ENCODE measurements at regions not wholly inside any gene's neighbourhood (a gene's known extent, or its start where the extent isn't known, plus 50 kb on each side); places are given as distances from the start of the nearest gene placed in this dataset.
A peak's percentile ranks its signal among the peaks of the same experiment; 100 is the strongest.

GRCh38 chr7:57256637-57257375 lies 124.6 kb upstream of the ZNF479 start:
- no peak for DNase-seq

- DNase-seq = no peak
Observed at GRCh38 chr7:57274535-57275283, 142.5 kb upstream of the ZNF479 start.

GRCh38 chr7:57300747-57301146 lies 149.2 kb upstream of the ZNF716 start:
- DNase-seq = no peak

DNA sequence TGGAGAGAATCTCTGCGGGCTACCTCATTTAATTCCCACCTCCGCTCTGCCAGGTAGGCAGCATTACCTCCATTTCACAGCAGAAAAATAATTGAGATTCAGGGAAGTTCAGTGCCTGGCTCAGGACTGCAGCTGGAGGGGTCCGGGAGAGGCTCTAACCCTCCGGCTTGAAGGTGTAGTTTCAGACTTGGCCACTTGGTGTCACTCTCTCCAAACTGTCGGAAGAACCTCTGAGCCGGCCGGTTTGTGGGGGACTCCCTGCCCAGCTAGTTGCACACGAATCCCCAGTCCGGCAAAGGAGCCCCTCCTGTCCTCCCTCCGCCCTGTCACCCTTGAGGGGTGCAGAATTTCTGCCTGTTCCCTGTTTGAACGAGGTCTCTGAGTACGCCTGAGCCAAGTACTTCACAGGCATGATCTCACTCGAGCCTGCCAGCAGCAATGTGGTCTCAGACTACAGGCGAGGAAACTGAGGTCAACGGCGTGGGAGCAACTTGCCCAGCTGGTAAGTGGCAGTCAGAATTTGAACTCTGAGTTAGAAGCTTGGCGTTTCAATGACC lies 144.7 kb upstream of the ZNF716 start:
- peak; percentile 1 for DNase-seq

GRCh38 chr7:57308631-57309408 lies 141.2 kb upstream of the ZNF716 start:
- peak; percentile 1 for DNase-seq

- DNase-seq = no peak
Observed at GRCh38 chr7:57327081-57327480, 122.9 kb upstream of the ZNF716 start.

- no peak for DNase-seq
Observed at GRCh38 chr7:57328457-57328856, 121.5 kb upstream of the ZNF716 start.

DNA sequence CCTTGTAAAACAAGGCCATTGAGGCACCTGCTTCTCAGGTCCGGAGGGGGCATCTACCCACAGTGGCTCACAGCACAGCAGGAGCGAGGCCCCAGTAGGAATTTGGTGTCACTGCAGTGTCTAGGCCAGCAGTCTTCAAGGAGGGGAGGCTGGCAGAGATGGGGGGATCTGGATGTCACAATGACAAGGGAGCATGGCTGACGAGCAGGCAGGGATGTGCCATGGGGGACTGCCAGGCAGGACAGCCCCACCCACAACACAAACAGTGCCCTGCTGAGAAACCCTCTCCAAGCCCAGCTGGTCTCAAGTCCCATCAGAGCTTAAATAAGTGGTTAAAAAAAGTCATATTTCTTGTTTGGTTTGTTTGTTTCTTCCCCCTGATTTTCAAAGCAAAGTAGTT lies 121.0 kb upstream of the ZNF716 start:
- no peak for DNase-seq

DNA sequence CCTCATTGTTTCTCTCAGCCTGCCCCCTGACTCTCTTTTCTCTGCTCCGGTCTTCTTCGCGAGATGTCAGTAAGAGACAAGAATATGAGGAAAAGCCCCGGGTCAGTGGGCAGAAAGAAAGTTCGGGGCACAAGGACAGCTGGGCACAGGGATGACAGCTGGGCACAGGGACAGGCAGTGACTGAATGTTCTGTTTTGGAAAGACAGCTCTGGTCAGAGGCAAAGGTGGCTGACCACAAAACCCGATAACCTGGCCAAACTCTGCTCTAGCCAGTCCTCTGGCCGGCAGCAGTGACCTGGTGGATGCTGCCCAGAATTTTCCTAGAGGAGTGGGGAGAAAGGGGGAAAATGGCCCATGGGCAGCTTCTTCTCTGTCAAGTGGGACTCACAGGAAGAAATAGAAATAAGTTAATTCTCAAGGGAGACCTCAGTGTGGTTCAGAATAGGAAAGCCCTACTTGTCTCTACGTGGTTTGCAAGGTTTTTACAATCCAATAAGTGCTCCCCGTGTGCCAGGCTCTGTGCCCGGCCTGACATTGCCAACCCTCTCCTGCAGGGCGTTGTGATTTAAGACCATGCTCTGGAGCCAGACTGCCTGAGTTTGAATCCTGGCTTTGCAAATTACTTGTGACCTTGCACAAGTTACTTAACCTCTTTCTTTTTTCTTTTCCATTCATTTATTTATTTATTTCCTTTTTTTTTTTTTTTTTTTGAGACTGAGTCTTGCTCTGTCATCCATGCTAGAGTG lies 110.6 kb upstream of the ZNF716 start:
- no peak for DNase-seq

- DNase-seq = no peak
Observed at GRCh38 chr7:57342954-57343353, 107.0 kb upstream of the ZNF716 start.

DNA sequence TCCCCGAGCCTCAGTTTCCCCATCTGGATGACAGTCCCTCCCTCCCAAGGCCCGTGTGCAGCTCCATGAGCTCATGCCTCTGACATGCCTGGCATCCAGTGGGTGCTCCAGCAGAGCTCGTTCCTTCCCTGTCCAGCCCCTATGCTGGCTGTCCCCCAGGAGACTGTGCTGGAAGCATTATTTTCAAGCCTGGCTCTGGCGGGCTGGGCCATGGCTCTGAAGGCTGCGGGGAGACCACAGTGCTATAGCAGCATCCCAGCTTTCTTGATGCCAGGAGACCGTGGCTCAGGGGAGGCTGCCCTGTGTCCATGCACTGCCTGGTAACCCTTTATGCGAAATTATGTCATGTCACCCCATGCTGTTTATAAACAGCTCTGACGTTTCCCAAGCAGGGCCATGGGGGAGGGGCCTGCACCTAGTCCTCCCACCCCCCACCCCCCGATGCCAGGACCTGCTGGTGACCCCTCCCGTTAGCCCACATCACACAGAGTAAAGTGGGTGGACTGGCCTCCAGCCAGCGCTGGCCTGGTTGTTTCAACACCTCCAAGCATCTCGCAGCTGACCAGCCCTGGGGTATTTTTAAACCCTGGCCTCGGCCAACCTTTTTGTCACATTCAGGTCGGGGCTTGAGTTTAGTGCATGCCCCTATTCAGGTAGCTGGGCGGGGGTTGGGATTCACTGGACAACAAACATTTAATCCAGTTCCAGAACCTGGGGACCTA lies 105.9 kb upstream of the ZNF716 start:
- no peak for DNase-seq

DNA sequence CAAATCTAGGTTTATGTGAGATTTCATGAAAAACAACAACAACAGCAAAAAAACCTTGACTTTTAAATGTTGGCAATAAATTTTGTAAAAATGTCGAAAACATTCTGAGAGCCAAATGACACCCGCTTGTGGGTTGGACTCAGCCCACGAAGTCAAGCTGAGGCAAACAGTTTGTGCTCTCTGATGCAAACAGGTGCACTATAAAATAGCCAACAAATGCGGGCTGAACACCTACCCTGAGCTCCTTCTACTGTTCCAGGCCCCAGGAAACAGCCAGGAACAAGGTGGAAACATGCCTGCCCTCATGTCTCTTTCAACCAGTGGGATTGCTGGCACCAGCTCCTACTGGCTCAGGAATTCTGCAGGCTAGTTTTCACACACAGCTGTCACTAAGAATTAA lies 105.0 kb upstream of the ZNF716 start:
- no peak for DNase-seq

GRCh38 chr7:57348646-57349269 lies 101.2 kb upstream of the ZNF716 start:
- no peak for DNase-seq

GRCh38 chr7:57354195-57354594 lies 95.8 kb upstream of the ZNF716 start:
- DNase-seq = no peak

GRCh38 chr7:57354679-57355338 lies 95.2 kb upstream of the ZNF716 start:
- no peak for DNase-seq

- no peak for DNase-seq
Observed at GRCh38 chr7:57361406-57361805, 88.6 kb upstream of the ZNF716 start.

DNA sequence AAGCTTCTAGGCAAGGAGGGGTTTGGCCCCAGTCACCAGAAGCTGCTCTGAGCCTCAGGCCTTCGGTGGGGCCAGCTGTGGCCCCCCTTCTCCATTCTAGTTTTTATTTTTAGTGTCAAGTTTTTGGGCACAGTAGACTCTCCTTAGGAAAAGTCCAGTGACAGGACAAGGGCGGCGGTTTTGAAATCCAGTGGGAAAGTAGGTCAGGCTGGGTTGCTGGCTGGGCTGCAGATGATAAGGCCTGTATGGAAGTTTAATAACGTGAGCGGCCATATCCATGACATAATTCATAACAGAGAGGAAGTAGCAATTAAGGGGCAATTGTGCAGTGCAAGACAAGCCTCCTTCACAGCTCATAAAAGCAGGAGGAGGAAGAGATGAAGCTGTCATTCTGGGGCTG lies 87.1 kb upstream of the ZNF716 start:
- DNase-seq = no peak

- DNase-seq = no peak
Observed at GRCh38 chr7:57363321-57363720, 86.7 kb upstream of the ZNF716 start.

DNA sequence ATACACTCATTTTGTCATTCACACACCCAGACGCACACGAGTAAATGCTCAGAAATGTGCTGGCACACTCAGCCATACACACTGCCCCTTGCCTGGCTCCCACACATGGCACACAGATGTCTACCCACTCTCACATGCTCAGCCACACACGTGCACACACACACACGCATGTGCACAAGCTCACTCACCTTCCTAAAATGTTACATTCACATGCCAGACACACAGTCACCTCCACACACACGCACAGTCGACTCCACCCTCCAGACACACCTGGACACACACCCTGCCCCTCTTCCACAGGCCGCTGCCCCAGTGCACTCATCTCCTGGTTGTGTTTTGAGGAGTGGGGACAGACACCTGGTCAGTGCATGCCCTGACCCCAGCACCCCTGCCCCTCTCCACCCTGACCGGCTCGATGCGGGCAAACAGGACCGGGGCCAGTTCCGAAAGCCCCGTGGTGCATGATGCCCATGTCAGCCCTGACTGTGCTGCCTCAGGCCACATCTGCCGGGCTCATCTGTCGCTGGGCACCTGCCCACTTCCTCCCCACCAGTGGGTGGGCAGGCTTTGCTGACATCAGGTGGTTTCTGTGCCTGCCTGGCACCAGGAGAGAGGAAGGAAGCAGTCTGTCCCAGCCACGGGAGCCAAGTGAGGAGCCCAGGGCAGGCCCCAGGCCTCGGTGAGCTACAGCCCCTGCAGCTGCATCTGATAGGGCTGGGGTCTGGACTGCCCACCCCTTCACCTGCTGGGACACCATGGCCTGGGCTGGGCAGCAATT lies 84.9 kb upstream of the ZNF716 start:
- DNase-seq = no peak

DNA sequence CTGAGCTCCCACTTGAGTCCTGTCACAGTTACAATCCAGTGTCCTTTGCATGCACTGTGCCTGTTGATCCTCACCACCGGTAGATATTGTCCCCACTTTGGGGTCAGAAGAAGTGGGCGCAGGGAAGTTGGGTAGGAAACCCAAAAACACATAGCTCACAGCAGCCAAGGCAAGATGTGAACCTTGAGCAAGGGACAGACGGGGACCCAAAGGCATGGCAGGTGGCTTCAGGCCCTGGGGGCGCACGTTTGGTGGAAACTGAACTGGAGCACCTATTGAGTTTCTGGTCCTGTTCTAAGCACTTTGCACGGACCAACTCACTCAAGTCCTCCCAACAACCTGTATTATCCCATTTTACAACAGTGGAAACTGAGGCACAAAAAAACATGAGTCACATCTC lies 82.8 kb upstream of the ZNF716 start:
- no peak for DNase-seq

All from hematopoietic multipotent progenitor cell treated with erythropoietin and hydrocortisone succinate and interleukin-3 and kit ligand, for 6 days (in vitro differentiated cells).